Pancreas (tissue), 10 donors: ENCODE measurements at regions not wholly inside any gene's neighbourhood (a gene's known extent, or its start where the extent isn't known, plus 50 kb on each side); places are given as distances from the start of the nearest gene placed in this dataset.

ENCODE experiments used
- ATAC-seq, 4 donors: fragments of 200-7000 bp; cut with Tn5 transposase; one replicate each; pipeline versions ENCODE4 v1.8.0 to v1.9.1; 2020; ENCODE audit warnings: mild to moderate bottlenecking in 4 of 4, moderate library complexity in 4 of 4
- DNase-seq, 6 donors: peaks; one replicate each; pipeline ENCODE4 v3.0.0-alpha.2; 2020
- FAIRE-seq: peaks from 2 replicates; lab custom pipeline; 2012; peaks lifted over from hg19 to GRCh38; lab: Jason Lieb, UNC
- H3K27ac ChIP-seq, 4 donors: fragments of 200-600 bp; sonication (generic); 1 replicate in 3 of 4; 2 replicates in 1 of 4; pipeline versions ENCODE4 v1.5.0 to v1.8.0; 2020
- H3K27me3 ChIP-seq, 4 donors: fragments of 200-600 bp; one replicate each; pipeline ENCODE4 v1.8.0; 2021
- H3K36me3 ChIP-seq, 3 donors: fragments of 200-600 bp; sonication (generic) in 1 of 3; one replicate each; pipeline versions ENCODE4 v1.5.0 to v1.8.0; 2020 to 2021
- H3K4me1 ChIP-seq, 3 donors: fragments of 200-600 bp; one replicate each; pipeline ENCODE4 v1.8.0; 2021
- H3K4me3 ChIP-seq, 4 donors: fragments of 200-600 bp; sonication (generic) in 2 of 4; one replicate each; pipeline versions ENCODE4 v1.5.0 to v1.8.0; 2020 to 2021
- H3K9me3 ChIP-seq, 4 donors: fragments of 200-600 bp; one replicate each; pipeline ENCODE4 v1.8.0; 2021
- WGBS, 2 donors: extraction: QIAGEN DNeasy Blood & Tissue Kit; methylation state at CpG; one replicate each; pipeline ENCODE4 v1.1.7; 2013; 5-methylcytosine and 5-hydroxymethylcytosine counted together
- intact Hi-C, 3 donors: fragments of 100-400 bp; cut with DNase I; formaldehyde crosslinking; loops; one replicate each; pipeline versions ENCODE4 v1.11.1 to v1.14.2; 2022
- TF ChIP-seq, protein P1 (sequence below), 4 donors: fragments of 200-600 bp; sonication (generic) in 3 of 4; IDR thresholded peaks; one replicate each; pipeline versions ENCODE4 v1.5.0 to v1.8.0; 2021; ENCODE audit warnings: antibody characterized with exemption in 4 of 4
- donor health status: healthy with polysubstance abuse.
- donor health status: DM: no; HTN: no; CAD: no; lungs with moderate emphysema.
- donor health status: DM: no; HTN: no; CAD: no.
- donor health status: control.
- donor health status: control.
- donor health status: Bipolar disorder and iron deficiency.
- donor health status: DM: yes; HTN: yes; CAD: no.
- donor health status: DM: no; HTN: no; CAD: no.
- donor health status: DM: no; HTN: no; CAD: no.
- donor health status: DM: yes; HTN: yes; CAD: no.

DNA sequence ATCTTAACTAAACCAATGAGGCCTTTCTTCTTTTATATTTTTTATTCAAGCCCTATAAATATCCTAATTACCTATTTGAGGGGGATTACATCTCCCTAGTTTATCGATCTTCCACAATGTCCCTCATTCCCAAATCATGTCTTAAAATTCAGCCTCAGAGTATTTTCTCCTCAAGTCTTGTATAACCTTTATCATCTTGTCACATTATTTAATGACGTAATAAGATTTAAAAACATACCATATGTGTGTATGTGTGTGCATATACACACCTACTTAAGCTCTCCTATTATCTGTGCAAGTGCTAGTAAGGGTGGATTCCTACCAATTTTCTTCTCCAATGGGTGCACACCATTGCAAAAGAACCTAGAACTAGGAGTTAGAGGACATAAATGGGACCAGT, 421.1 kb downstream of the FIGN start:
- TF ChIP-seq, protein P1, sequence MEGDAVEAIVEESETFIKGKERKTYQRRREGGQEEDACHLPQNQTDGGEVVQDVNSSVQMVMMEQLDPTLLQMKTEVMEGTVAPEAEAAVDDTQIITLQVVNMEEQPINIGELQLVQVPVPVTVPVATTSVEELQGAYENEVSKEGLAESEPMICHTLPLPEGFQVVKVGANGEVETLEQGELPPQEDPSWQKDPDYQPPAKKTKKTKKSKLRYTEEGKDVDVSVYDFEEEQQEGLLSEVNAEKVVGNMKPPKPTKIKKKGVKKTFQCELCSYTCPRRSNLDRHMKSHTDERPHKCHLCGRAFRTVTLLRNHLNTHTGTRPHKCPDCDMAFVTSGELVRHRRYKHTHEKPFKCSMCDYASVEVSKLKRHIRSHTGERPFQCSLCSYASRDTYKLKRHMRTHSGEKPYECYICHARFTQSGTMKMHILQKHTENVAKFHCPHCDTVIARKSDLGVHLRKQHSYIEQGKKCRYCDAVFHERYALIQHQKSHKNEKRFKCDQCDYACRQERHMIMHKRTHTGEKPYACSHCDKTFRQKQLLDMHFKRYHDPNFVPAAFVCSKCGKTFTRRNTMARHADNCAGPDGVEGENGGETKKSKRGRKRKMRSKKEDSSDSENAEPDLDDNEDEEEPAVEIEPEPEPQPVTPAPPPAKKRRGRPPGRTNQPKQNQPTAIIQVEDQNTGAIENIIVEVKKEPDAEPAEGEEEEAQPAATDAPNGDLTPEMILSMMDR (IDR thresholded peaks at IDR 0.05), result no peak
- no peaks in the 10 kb centered on the region for H3K27me3 ChIP-seq
- DNase-seq (no peak), FAIRE-seq (no peak), ATAC-seq (no peak)
- WGBS, 2 donors, result 71 to 72% methylated on average over 2 of the region's 2 CpGs
- no peak overlapping the region for H3K4me3 ChIP-seq
- no peaks in the 10 kb centered on the region for H3K9me3 ChIP-seq
- intact Hi-C loops, result no loop called here
- no peaks in the 10 kb centered on the region for H3K4me1 ChIP-seq
- H3K27ac ChIP-seq, result no peak overlapping the region
- H3K36me3 ChIP-seq, result no peaks in the 10 kb centered on the region

DNA sequence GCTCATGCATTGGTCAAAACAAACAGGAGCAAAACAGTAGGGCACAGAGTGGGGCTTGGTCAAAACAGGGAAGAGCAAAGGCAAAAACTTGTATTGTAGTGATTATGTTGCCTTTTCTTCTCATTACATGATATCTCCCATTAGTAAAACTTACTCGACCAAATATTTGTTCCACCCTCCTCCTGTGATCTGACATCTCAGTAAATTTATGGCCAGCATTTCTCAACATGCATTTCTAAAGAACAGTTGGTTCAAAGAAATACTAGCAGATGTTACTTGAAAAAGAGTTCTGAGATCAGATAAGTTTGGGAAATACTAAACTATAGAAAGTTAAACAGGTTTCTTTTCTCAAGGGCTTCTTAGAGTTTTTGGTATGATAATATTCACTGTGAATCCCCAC, 423.1 kb downstream of the FIGN start:
- intact Hi-C loops, result no loop called here
- FAIRE-seq (no peak), DNase-seq (no peak), ATAC-seq (no peak)
- Histone ChIP-seq H3K4me3 (no peak overlapping the region), H3K36me3 (no peaks in the 10 kb centered on the region), H3K9me3 (no peaks in the 10 kb centered on the region), H3K27me3 (no peaks in the 10 kb centered on the region), H3K4me1 (no peaks in the 10 kb centered on the region), H3K27ac (no peak overlapping the region)
- 16 to 37% methylated on average over 1 of the region's 1 CpG for WGBS, 2 donors
- TF ChIP-seq, protein P1 (IDR thresholded peaks at IDR 0.05), result no peak

DNA sequence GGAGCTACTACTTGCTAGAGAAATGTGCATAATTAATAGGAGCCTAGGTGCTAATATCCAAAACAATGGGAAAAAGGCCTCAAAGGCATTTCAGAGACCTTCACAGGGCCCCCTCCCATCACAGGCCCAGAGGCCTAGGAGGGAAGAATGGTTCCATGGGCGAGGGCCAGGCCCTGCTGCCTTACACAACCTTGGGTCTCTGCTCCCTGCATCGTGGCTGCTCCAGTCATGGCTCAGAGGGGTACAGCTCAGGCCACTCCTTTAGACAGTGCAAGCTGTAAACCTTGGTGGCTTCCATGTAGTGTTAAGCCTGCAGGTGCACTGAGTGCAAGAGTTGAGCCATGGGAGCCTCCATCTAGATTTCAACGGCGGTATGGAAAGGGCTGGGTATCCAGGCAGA, 429.2 kb downstream of the FIGN start:
- H3K27ac ChIP-seq, result no peak overlapping the region
- WGBS, 2 donors, result 80 to 87% methylated on average over 4 of the region's 4 CpGs
- intact Hi-C loops, result no loop called here
- H3K27me3 ChIP-seq, result no peaks in the 10 kb centered on the region
- FAIRE-seq, result no peak
- no peaks in the 10 kb centered on the region for H3K9me3 ChIP-seq
- TF ChIP-seq, protein P1 (IDR thresholded peaks at IDR 0.05), result no peak
- no peaks in the 10 kb centered on the region for H3K4me1 ChIP-seq
- no peaks in the 10 kb centered on the region for H3K36me3 ChIP-seq
- DNase-seq, result no peak
- no peak for ATAC-seq
- H3K4me3 ChIP-seq, result no peak overlapping the region

DNA sequence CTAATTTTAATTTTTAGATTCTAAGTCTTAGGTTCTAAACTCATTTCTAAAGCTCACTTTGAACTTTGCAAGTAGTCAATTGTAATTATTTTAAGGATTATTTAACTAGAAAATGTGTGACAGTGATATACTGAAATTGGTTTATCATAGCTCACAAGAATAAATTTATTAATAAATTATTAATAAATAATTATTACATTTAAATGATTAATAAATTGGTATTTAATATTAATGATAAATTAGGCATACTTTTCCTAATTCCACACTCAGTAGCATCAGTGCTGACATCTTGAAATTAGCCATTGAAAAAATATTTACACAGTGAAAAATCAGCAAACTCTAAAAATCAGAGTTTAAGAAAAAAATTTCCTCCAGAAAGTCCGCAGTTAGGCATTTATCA, 433.7 kb downstream of the FIGN start:
- Histone ChIP-seq H3K4me3 (no peak overlapping the region), H3K27me3 (no peaks in the 10 kb centered on the region), H3K36me3 (no peaks in the 10 kb centered on the region), H3K4me1 (no peaks in the 10 kb centered on the region), H3K9me3 (no peaks in the 10 kb centered on the region), H3K27ac (no peak overlapping the region)
- ATAC-seq, result no peak
- 72 to 84% methylated on average over 1 of the region's 1 CpG for WGBS, 2 donors
- TF ChIP-seq, protein P1 (IDR thresholded peaks at IDR 0.05), result no peak
- intact Hi-C loops, result no loop called here
- DNase-seq, result no peak
- FAIRE-seq, result no peak

DNA sequence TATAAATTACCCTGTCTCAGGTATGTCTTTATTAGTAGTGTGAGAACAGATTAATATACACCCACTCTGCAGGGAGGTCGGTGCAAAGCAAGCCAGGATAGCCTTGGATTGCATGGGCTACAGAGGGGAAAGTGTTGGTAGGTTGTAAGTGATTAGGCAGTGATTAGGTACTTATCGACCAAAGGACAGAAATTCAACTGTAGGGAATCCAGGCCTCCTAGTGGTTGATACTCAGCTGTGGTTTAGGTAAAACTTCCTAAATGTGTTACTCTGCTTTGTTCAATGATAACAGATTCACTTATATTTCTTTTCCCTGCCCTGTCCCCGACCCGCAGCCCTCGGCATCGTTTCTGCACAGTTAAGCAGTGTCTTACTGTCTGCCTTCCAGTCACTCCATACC, 444.0 kb downstream of the FIGN start:
- no peaks in the 10 kb centered on the region for H3K9me3 ChIP-seq
- no peak overlapping the region for H3K27ac ChIP-seq
- H3K4me3 ChIP-seq, result no peak overlapping the region
- H3K27me3 ChIP-seq, result no peaks in the 10 kb centered on the region
- DNase-seq, result no peak
- no peak for ATAC-seq
- TF ChIP-seq, protein P1 (IDR thresholded peaks at IDR 0.05), result no peak
- H3K4me1 ChIP-seq, result no peaks in the 10 kb centered on the region
- H3K36me3 ChIP-seq, result no peaks in the 10 kb centered on the region
- WGBS, 2 donors, result 73 to 80% methylated on average over 6 of the region's 6 CpGs
- FAIRE-seq, result no peak
- intact Hi-C loops, result no loop called here
